ENCODE measurements at regions not wholly inside any gene's neighbourhood (a gene's known extent, or its start where the extent isn't known, plus 50 kb on each side); places are given as distances from the start of the nearest gene placed in this dataset.
A peak's percentile ranks its signal among the peaks of the same experiment; 100 is the strongest.

DNA sequence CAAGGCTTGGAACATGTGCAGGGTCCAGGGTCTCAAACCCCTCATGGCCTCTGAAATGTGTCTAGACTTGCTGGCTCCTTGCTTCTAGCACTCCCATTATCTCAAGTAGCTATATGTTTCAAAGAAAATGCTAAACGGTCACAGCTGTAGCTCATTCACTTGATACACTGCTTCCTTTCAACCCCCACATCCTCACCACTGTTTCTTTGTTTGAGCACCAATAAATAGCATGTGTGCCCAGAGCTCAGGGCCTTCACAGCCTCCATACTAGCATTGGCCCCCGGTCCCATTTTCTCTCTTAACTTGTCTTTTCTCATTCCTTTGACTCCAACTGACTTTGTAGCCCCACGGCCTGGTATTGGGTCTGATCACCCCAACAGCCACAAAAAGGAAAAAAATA is 801.8 kb downstream of the STIM2 start (continued):
- TF ChIP-seq, protein P1, sequence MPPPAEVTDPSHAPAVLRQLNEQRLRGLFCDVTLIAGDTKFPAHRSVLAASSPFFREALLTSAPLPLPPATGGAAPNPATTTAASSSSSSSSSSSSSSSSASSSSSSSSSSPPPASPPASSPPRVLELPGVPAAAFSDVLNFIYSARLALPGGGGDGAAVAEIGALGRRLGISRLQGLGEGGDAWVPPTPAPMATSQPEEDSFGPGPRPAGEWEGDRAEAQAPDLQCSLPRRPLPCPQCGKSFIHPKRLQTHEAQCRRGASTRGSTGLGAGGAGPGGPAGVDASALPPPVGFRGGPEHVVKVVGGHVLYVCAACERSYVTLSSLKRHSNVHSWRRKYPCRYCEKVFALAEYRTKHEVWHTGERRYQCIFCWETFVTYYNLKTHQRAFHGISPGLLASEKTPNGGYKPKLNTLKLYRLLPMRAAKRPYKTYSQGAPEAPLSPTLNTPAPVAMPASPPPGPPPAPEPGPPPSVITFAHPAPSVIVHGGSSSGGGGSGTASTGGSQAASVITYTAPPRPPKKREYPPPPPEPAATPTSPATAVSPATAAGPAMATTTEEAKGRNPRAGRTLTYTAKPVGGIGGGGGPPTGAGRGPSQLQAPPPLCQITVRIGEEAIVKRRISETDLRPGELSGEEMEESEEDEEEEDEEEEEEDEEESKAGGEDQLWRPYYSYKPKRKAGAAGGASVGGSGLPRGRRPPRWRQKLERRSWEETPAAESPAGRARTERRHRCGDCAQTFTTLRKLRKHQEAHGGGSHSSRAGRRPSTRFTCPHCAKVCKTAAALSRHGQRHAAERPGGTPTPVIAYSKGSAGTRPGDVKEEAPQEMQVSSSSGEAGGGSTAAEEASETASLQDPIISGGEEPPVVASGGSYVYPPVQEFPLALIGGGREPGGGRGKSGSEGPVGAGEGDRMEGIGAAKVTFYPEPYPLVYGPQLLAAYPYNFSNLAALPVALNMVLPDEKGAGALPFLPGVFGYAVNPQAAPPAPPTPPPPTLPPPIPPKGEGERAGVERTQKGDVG (CRISPR knock-in tag; IDR thresholded peaks at IDR 0.05) = no peak
- TF ChIP-seq JUND (IDR thresholded peaks at IDR 0.05; ENCODE audit: low read depth, low read length) (no peak), YBX1 (IDR thresholded peaks at IDR 0.05) (no peak), BRCA1 (IDR thresholded peaks at IDR 0.05; ENCODE audit: low read depth, low read length) (no peak), RCOR1 (conservative IDR thresholded peaks at IDR 0.05; ENCODE audit: low read depth, low read length) (no peak), EGR1 (IDR thresholded peaks at IDR 0.05; ENCODE audit: borderline replicate concordance in 1 of 2, low read depth in 2 of 2, low read length in 2 of 2) (no peak)

DNA sequence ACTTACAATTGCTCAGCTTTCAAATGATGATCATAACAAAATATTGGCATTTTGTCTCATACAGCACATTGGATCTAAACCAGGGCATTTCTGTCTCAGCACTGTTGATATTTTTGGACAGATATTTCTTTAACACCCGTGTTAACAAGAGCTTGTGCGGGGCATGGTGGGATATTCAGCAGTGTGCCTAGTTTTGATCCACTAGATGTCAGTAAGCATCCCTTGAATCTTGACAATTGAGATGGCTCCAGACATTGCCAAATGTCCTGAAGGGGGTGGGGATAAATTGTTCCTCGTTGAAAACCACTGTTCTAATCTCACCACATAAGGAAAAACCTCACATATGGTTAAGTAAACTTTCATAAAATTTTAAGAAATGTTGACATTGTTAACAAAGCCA is 806.3 kb downstream of the STIM2 start:
- no peak overlapping the region for H3K27ac ChIP-seq (ENCODE audit: control insufficient read depth, insufficient read depth)

More for the DNA sequence above, 806.3 kb downstream of the STIM2 start:
- ChIA-PET POLR2A (no interaction called here), CTCF (interaction anchor here (1.2 kb wide), 1 partner anchor 18 kb away, joined by 3 read pairs; no protein-coding TSS in a partner anchor), SMC1A (ENCODE audit: uncharacterized antibody, unreplicated experiment) (no interaction called here), RAD21 (ENCODE audit: unreplicated experiment) (interaction anchor here (0.8 kb wide), 1 partner anchor 18 kb away, joined by 3 read pairs; no protein-coding TSS in a partner anchor)
- intact Hi-C loops (cut with micrococcal nuclease; ENCODE audit: unreplicated experiment) (no loop called here), in situ Hi-C loops (cut with MboI) (no loop called here)
- Histone ChIP-seq H3K9me3 (replicated peaks; ENCODE audit: control insufficient read depth, insufficient read depth, low read length) (no peaks in the 10 kb centered on the region), H4K20me1 (ENCODE audit: control insufficient read depth, insufficient read depth) (no peaks in the 10 kb centered on the region), H3K9ac (ENCODE audit: control insufficient read depth, insufficient read depth, low read length) (no peak overlapping the region), H2AFZ (ENCODE audit: control insufficient read depth, low read depth, low read length) (no peak overlapping the region), H3K36me3 (ENCODE audit: control insufficient read depth in 2 of 2, insufficient read depth in 2 of 2, low read length in 1 of 2) (no peaks in the 10 kb centered on the region), H3K4me1 (ENCODE audit: control insufficient read depth, insufficient read depth, low read length) (no peaks in the 10 kb centered on the region), H3K27me3 (replicated peaks in 1 of 2; ENCODE audit: control insufficient read depth in 2 of 2, insufficient read depth in 2 of 2, low read length in 1 of 2) (no peaks in the 10 kb centered on the region), H3K79me2 (ENCODE audit: control insufficient read depth, insufficient read depth, low read length) (no peaks in the 10 kb centered on the region), H3K4me3 (no peak overlapping the region), H3K4me2 (ENCODE audit: control insufficient read depth, insufficient read depth) (no peak overlapping the region)
- FAIRE-seq (no peak), ATAC-seq (peak; percentile 36; the same call in 1 of the 3 replicates), DNase-seq (ENCODE audit: low read depth, low spot score) (no peak)
- TF ChIP-seq SIX5 (IDR thresholded peaks at IDR 0.05; ENCODE audit: low read depth, low read length, severe bottlenecking) (no peak), CREB1 (IDR thresholded peaks at IDR 0.05; ENCODE audit: low read depth) (no peak), STAT3 (IDR thresholded peaks at IDR 0.05; ENCODE audit: low read depth, low read length) (no peak), NRF1 (conservative IDR thresholded peaks at IDR 0.05; ENCODE audit: low read depth, low read length) (no peak), PAX8 (IDR thresholded peaks at IDR 0.05) (no peak), JUND (IDR thresholded peaks at IDR 0.05; ENCODE audit: low read depth, low read length) (no peak), RELA (IDR thresholded peaks at IDR 0.05; ENCODE audit: borderline replicate concordance, partially characterized antibody) (no peak), WRNIP1 (IDR thresholded peaks at IDR 0.05; ENCODE audit: borderline replicate concordance, low read depth, low read length) (no peak), ZNF217 (IDR thresholded peaks at IDR 0.05) (no peak), RBBP5 (conservative IDR thresholded peaks at IDR 0.05) (no peak)
- TF ChIP-seq, protein P2, sequence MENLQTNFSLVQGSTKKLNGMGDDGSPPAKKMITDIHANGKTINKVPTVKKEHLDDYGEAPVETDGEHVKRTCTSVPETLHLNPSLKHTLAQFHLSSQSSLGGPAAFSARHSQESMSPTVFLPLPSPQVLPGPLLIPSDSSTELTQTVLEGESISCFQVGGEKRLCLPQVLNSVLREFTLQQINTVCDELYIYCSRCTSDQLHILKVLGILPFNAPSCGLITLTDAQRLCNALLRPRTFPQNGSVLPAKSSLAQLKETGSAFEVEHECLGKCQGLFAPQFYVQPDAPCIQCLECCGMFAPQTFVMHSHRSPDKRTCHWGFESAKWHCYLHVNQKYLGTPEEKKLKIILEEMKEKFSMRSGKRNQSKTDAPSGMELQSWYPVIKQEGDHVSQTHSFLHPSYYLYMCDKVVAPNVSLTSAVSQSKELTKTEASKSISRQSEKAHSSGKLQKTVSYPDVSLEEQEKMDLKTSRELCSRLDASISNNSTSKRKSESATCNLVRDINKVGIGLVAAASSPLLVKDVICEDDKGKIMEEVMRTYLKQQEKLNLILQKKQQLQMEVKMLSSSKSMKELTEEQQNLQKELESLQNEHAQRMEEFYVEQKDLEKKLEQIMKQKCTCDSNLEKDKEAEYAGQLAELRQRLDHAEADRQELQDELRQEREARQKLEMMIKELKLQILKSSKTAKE (IDR thresholded peaks at IDR 0.05; ENCODE audit: low read depth, poor library complexity, severe bottlenecking) = no peak
- TF ChIP-seq, protein P3, sequence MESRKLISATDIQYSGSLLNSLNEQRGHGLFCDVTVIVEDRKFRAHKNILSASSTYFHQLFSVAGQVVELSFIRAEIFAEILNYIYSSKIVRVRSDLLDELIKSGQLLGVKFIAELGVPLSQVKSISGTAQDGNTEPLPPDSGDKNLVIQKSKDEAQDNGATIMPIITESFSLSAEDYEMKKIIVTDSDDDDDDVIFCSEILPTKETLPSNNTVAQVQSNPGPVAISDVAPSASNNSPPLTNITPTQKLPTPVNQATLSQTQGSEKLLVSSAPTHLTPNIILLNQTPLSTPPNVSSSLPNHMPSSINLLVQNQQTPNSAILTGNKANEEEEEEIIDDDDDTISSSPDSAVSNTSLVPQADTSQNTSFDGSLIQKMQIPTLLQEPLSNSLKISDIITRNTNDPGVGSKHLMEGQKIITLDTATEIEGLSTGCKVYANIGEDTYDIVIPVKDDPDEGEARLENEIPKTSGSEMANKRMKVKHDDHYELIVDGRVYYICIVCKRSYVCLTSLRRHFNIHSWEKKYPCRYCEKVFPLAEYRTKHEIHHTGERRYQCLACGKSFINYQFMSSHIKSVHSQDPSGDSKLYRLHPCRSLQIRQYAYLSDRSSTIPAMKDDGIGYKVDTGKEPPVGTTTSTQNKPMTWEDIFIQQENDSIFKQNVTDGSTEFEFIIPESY (IDR thresholded peaks at IDR 0.05) = no peak
- BruUV-seq (replicated peaks) = no TSS peak
- 26% methylated on average over 3 of the region's 3 CpGs for WGBS (ENCODE audit: insufficient coverage, insufficient replicate concordance, low lambda C conversion rate, missing lambda C conversion rate)

Data from GM12878 (cell line).